ENCODE measurements at regions not wholly inside any gene's neighbourhood (a gene's known extent, or its start where the extent isn't known, plus 50 kb on each side); places are given as distances from the start of the nearest gene placed in this dataset.
"Not testable (repeated sequence)": the region's sequence is repeated elsewhere in the genome, so short reads cannot be mapped to it uniquely, and the experiment has no call there.

DNA sequence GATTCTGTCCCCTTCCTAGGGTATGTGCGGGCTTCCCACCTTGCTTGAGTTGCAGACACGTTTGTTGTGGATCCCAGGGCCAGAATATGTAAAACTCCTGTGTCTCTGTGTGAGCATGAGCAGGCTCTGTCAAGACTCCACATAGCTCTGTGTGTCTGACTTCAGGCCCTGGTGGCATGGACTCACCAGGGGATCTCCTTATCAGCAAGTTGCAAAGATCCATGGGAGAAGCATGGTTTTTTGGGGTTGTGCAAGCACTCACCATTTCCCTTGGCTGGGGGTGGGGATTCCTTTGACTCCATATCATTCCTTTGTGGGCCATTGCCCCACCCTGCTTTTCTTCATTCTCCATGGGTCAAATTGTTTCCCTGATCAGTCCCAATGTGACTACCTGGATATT lies 205.6 kb downstream of the TUSC1 start:
- no peak overlapping the region for H3K4me3 ChIP-seq (ENCODE audit: low read length)
- TF ChIP-seq, protein P1, sequence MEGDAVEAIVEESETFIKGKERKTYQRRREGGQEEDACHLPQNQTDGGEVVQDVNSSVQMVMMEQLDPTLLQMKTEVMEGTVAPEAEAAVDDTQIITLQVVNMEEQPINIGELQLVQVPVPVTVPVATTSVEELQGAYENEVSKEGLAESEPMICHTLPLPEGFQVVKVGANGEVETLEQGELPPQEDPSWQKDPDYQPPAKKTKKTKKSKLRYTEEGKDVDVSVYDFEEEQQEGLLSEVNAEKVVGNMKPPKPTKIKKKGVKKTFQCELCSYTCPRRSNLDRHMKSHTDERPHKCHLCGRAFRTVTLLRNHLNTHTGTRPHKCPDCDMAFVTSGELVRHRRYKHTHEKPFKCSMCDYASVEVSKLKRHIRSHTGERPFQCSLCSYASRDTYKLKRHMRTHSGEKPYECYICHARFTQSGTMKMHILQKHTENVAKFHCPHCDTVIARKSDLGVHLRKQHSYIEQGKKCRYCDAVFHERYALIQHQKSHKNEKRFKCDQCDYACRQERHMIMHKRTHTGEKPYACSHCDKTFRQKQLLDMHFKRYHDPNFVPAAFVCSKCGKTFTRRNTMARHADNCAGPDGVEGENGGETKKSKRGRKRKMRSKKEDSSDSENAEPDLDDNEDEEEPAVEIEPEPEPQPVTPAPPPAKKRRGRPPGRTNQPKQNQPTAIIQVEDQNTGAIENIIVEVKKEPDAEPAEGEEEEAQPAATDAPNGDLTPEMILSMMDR (conservative IDR thresholded peaks at IDR 0.05; ENCODE audit: low read depth, low read length), result no peak
- DNase-seq (ENCODE audit: low read depth), result no peak

- TF ChIP-seq, protein P1 (conservative IDR thresholded peaks at IDR 0.05; ENCODE audit: low read depth, low read length), result no peak
- DNase-seq (ENCODE audit: low read depth), result no peak
- no peak overlapping the region for H3K4me3 ChIP-seq (ENCODE audit: low read length)
Observed at GRCh38 chr9:25472085-25472607, 206.1 kb downstream of the TUSC1 start.

- no peak for DNase-seq (ENCODE audit: low read depth)
- TF ChIP-seq, protein P1 (conservative IDR thresholded peaks at IDR 0.05; ENCODE audit: low read depth, low read length), result no peak
Observed at GRCh38 chr9:25461416-25461815, 216.8 kb downstream of the TUSC1 start.

DNA sequence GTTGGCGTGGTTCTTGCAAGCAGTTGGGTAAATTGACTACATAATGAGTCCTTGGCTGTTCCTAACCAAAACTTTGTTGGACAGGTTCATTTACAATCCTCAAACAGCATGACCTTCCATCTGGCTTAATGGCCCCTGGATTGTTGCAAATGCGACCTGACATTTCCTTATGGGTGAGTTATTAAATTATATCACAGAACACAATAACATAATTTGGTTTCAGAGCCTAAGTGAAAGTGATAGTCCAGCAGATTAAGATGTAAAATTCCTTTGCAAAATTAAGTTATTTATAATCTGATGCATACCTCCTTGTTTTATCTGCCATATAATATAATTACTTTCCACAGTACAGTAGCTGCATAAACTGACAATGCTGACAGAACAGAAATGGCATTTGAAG lies 224.4 kb downstream of the TUSC1 start:
- H3K4me3 ChIP-seq (ENCODE audit: low read length), result no peak overlapping the region
- DNase-seq (ENCODE audit: low read depth), result no peak
- TF ChIP-seq, protein P1 (conservative IDR thresholded peaks at IDR 0.05; ENCODE audit: low read depth, low read length), result no peak

More at GRCh38 chr9:25461416-25461815, 216.8 kb downstream of the TUSC1 start:
- H3K4me3 ChIP-seq (ENCODE audit: low read length), result no peak overlapping the region

DNA sequence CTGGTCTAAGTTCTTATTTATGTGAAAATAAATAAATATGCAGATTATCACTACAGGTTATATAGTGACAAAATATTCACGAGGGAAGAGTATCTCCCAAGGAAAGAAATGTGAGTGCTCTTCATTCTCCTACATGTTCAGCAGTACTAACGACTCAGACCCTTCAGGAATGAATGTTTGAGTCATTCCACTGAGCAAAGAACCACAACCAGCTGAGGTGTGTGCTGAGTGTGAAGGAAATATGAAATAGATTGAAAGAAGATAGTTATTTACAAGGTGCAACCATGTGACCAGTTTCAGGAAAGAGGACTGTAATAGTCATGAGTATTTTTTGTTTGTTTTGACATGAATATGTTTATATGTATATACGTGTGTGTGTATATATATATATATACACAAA lies 228.7 kb downstream of the TUSC1 start:
- no peak for DNase-seq (ENCODE audit: low read depth)
- no peak overlapping the region for H3K4me3 ChIP-seq (ENCODE audit: low read length)
- TF ChIP-seq, protein P1 (conservative IDR thresholded peaks at IDR 0.05; ENCODE audit: low read depth, low read length), result no peak

DNA sequence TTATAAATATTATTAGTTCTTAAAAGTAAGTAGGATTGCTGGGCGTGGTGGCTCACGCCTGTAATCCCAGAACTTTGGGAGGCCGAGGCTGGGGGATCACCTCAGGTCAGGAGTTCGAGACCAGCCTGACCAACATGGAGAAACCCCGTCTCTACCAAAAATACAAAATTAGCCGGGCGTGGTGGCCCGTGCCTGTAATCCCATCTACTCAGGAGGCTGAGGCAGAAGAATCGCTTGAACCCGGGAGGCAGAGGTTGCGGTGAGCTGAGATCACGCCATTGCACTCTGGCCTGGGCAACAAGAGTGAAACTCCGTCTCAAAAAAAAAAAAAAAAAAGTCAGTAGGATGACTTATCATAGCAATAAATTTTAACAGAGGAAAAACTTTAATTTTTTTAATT lies 232.5 kb downstream of the TUSC1 start:
- not testable (repeated sequence) for DNase-seq (ENCODE audit: low read depth); H3K4me3 ChIP-seq (ENCODE audit: low read length)

DNA sequence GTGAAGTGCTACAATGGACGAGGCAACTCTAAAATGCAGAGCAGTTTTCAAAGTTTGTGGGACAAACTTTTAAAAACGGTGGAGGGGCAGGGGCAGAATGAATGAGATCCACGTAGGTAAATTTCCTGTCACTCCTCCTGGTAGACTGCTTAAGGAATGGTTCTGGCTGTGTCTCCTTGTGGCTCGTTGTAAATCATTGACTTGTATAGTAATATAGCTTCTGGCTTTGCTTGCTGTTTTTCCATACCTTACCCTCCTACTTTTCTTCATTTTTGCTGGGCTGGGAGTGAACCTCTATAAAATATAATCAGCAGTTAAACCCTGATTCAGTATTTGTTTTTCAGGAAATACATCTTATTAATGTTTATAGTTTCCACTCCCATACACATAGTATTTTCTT lies 235.7 kb downstream of the TUSC1 start:
- no peak overlapping the region for H3K4me3 ChIP-seq (ENCODE audit: low read length)
- TF ChIP-seq, protein P1 (conservative IDR thresholded peaks at IDR 0.05; ENCODE audit: low read depth, low read length), result no peak

GRCh38 chr9:25427898-25428297 lies 250.3 kb downstream of the TUSC1 start:
- TF ChIP-seq, protein P1 (conservative IDR thresholded peaks at IDR 0.05; ENCODE audit: low read depth, low read length), result no peak
- DNase-seq (ENCODE audit: low read depth), result no peak
- no peak overlapping the region for H3K4me3 ChIP-seq (ENCODE audit: low read length)

More for the DNA sequence above, 235.7 kb downstream of the TUSC1 start:
- no peak for DNase-seq (ENCODE audit: low read depth)

Measured in retinal pigment epithelial cell (primary cell).